Upper lobe of left lung (tissue), 6 donors: ENCODE measurements at regions not wholly inside any gene's neighbourhood (a gene's known extent, or its start where the extent isn't known, plus 50 kb on each side); places are given as distances from the start of the nearest gene placed in this dataset.

Experiments used
- ATAC-seq, 2 donors: fragments of 200-7000 bp; cut with Tn5 transposase; one replicate each; pipeline ENCODE4 v1.9.1; 2022; ENCODE audit warnings: mild to moderate bottlenecking in 2 of 2, moderate library complexity in 2 of 2; ENCODE audit not compliant: low FRiP score in 2 of 2
- DNase-seq, 2 donors: peaks; one replicate each; pipeline ENCODE4 v3.0.0-alpha.2; 2019 to 2020
- H3K27ac ChIP-seq, 4 donors: fragments of 200-600 bp; sonication (generic); one replicate each; pipeline ENCODE4 v1.5.1; 2016 to 2019
- H3K27me3 ChIP-seq, 4 donors: fragments of 200-600 bp; sonication (generic); one replicate each; pipeline ENCODE4 v1.5.1; 2017 to 2019
- H3K36me3 ChIP-seq, 4 donors: fragments of 200-600 bp; sonication (generic); one replicate each; pipeline ENCODE4 v1.5.1; 2016 to 2019
- H3K4me1 ChIP-seq, 4 donors: fragments of 200-600 bp; sonication (generic); one replicate each; pipeline ENCODE4 v1.5.1; 2018 to 2019
- H3K4me3 ChIP-seq, 4 donors: fragments of 200-600 bp; sonication (generic); one replicate each; pipeline ENCODE4 v1.5.1; 2017 to 2019; ENCODE audit warnings: mild to moderate bottlenecking in 2 of 4, moderate library complexity in 1 of 4
- H3K9me3 ChIP-seq, 4 donors: fragments of 200-600 bp; sonication (generic); one replicate each; pipeline ENCODE4 v1.5.1; 2018 to 2019
- EP300 ChIP-seq, 4 donors: sonication (generic); formaldehyde crosslinking; IDR thresholded peaks; one replicate each; pipeline ENCODE4 v1.5.1; 2017; ENCODE audit warnings: antibody characterized with exemption in 4 of 4, control low read depth in 2 of 4
- POLR2A ChIP-seq, 4 donors: fragments of 450-650 bp; IDR thresholded peaks; one replicate each; pipeline ENCODE4 v1.5.1; 2016 to 2017; ENCODE audit warnings: antibody characterized with exemption in 4 of 4, mild to moderate bottlenecking in 2 of 4
- POLR2AphosphoS5 ChIP-seq, 2 donors: sonication (generic); formaldehyde crosslinking; IDR thresholded peaks; one replicate each; pipeline ENCODE4 v1.5.1; 2017; ENCODE audit warnings: antibody characterized with exemption in 2 of 2
- WGBS, 2 donors: methylation state at CpG; one replicate each; pipeline ENCODE4 v1.1.5; 2017 to 2018; 5-methylcytosine and 5-hydroxymethylcytosine counted together
- TF ChIP-seq, protein P1 (sequence below), 6 experiments: fragments of 450-650 bp in 4 of 6; fragments of 200-600 bp in 2 of 6; sonication (generic) in 2 of 6; IDR thresholded peaks; one replicate each; pipeline ENCODE4 v1.5.1; 2016 to 2019; ENCODE audit warnings: antibody characterized with exemption in 6 of 6
- donor health status: DM: no; HTN: no; CAD: no; lungs with moderate emphysema.
- donor health status: DM: no; HTN: yes; CAD: no; lungs with severe emphysema.

DNA sequence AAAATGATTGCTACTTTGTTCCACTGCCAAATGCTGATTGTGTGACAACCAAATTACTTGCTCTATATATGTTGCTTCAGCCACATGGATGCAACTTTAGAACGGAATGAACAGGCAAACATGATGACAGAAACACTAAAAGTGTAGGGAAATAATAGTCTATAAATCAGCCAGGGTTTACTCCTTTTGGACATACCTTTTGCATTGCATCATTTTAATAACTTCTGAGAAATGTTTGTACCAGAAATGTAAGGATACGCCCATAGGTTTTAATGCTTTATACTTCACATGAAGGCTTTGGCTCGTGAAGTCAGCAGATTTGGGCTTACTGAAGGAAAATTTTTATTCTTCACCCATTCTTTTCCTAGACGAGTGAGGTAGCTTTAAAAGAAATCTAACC lies 141.0 kb downstream of the POSTN start:
- H3K4me1 ChIP-seq = no peaks in the 10 kb centered on the region
- ATAC-seq (no peak), DNase-seq (no peak)
- H3K27ac ChIP-seq = no peak overlapping the region
- H3K4me3 ChIP-seq = no peak overlapping the region
- no peaks in the 10 kb centered on the region for H3K27me3 ChIP-seq
- TF ChIP-seq, protein P1, sequence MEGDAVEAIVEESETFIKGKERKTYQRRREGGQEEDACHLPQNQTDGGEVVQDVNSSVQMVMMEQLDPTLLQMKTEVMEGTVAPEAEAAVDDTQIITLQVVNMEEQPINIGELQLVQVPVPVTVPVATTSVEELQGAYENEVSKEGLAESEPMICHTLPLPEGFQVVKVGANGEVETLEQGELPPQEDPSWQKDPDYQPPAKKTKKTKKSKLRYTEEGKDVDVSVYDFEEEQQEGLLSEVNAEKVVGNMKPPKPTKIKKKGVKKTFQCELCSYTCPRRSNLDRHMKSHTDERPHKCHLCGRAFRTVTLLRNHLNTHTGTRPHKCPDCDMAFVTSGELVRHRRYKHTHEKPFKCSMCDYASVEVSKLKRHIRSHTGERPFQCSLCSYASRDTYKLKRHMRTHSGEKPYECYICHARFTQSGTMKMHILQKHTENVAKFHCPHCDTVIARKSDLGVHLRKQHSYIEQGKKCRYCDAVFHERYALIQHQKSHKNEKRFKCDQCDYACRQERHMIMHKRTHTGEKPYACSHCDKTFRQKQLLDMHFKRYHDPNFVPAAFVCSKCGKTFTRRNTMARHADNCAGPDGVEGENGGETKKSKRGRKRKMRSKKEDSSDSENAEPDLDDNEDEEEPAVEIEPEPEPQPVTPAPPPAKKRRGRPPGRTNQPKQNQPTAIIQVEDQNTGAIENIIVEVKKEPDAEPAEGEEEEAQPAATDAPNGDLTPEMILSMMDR (IDR thresholded peaks at IDR 0.05) = no peak
- TF ChIP-seq POLR2AphosphoS5 (IDR thresholded peaks at IDR 0.05) (no peak), EP300 (IDR thresholded peaks at IDR 0.05) (no peak), POLR2A (IDR thresholded peaks at IDR 0.05) (no peak)
- WGBS, 2 donors = 87 to 88% methylated on average over 4 of the region's 4 CpGs
- H3K9me3 ChIP-seq = no peaks in the 10 kb centered on the region
- no peaks in the 10 kb centered on the region for H3K36me3 ChIP-seq

DNA sequence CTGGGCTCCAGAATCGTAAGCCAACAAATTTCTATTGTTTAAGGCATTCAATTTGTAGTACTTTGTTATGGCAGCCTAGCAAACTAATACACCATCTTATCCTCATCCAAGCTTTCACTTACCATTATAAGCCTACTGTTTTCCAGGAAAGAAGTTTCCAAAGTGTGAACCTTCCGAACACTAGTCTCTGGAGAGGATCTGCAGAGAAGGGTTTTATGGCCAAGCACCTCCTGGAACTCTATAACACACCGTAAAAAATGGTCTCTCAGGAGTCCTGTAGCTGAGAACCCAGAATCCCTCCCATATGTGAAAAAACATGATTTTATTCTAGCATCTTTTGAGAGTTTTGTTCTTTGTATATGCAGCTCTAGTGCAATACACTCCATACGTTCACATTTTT lies 142.1 kb downstream of the POSTN start:
- Histone ChIP-seq H3K27ac (no peak overlapping the region), H3K4me1 (no peaks in the 10 kb centered on the region), H3K4me3 (no peak overlapping the region), H3K36me3 (no peaks in the 10 kb centered on the region), H3K9me3 (no peaks in the 10 kb centered on the region), H3K27me3 (no peaks in the 10 kb centered on the region)
- TF ChIP-seq POLR2AphosphoS5 (IDR thresholded peaks at IDR 0.05) (no peak), POLR2A (IDR thresholded peaks at IDR 0.05) (no peak), EP300 (IDR thresholded peaks at IDR 0.05) (no peak)
- TF ChIP-seq, protein P1 (IDR thresholded peaks at IDR 0.05) = no peak
- 64 to 86% methylated on average over 4 of the region's 4 CpGs for WGBS, 2 donors
- DNase-seq (no peak), ATAC-seq (no peak)

DNA sequence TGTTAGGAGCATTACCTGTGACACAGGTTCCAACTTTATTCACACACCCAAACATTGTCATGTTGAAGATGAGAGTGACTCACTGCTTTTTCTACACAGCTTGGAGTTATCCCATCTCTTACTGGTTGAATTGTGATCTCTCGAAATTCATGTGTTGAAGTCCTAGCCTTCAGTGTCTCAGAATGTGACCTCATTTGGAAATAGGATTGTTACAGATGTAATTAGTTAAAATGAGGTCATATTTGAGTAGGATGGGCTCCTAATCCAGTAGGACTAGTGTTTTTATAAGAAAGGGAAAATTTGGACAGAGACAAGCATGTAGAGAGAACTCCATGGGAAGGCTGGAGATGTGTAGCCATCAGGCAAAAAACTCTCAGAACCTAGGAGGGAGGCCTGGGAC lies 142.5 kb downstream of the POSTN start:
- no peaks in the 10 kb centered on the region for H3K27me3 ChIP-seq
- DNase-seq (no peak), ATAC-seq (no peak)
- TF ChIP-seq POLR2A (IDR thresholded peaks at IDR 0.05) = no peak
- TF ChIP-seq, protein P1 (IDR thresholded peaks at IDR 0.05) = no peak
- no peak for TF ChIP-seq POLR2AphosphoS5 (IDR thresholded peaks at IDR 0.05)
- no peak for TF ChIP-seq EP300 (IDR thresholded peaks at IDR 0.05)
- 94 to 95% methylated on average over 1 of the region's 1 CpG for WGBS, 2 donors
- no peak overlapping the region for H3K27ac ChIP-seq
- H3K4me3 ChIP-seq = no peak overlapping the region
- no peaks in the 10 kb centered on the region for H3K9me3 ChIP-seq
- H3K36me3 ChIP-seq = no peaks in the 10 kb centered on the region
- H3K4me1 ChIP-seq = no peaks in the 10 kb centered on the region

DNA sequence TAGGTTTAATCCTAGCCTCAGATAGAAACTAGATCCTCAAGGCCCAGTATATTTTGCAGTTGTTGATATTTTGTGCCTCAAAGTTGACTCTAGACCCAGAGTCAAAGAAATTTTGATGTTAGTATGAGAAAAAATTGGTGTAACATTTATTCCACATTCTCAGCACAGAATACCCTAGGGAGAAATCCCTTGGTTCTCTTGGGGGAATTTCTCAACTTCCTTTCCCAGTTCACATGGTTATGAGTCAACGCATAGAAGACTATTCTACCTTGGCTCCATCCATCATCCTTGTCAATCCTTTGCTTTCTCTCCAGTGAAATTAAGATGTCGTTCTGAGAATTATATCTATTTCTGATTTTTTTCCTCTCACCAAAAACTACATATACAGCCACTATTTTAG lies 145.3 kb downstream of the POSTN start:
- no peak for TF ChIP-seq POLR2A (IDR thresholded peaks at IDR 0.05)
- TF ChIP-seq, protein P1 (IDR thresholded peaks at IDR 0.05) = no peak
- TF ChIP-seq EP300 (IDR thresholded peaks at IDR 0.05) = no peak
- no peak for TF ChIP-seq POLR2AphosphoS5 (IDR thresholded peaks at IDR 0.05)
- no peak for ATAC-seq
- Histone ChIP-seq H3K9me3 (no peaks in the 10 kb centered on the region), H3K4me1 (no peaks in the 10 kb centered on the region), H3K4me3 (no peak overlapping the region), H3K27me3 (no peaks in the 10 kb centered on the region), H3K36me3 (no peaks in the 10 kb centered on the region), H3K27ac (no peak overlapping the region)
- no peak for DNase-seq
- 85% methylated on average over 2 of the region's 2 CpGs for WGBS, 2 donors

DNA sequence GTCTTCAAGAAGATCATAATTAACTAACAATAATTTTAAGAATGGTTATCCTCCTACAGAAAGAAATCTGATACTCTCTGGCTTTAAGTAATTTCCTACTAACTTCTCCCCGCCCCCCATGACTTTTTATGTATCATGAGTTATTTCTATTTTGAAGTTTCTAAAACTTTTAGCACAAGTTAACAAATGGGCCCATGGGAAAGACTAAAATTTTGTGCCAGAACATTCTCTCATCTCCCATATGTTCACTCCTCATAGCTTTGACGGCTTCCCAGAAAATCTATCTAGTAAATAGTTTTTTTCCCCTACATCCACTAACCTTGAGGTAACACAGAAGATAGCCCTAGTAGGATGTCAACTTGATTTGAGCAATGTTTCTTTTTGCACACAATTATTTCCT lies 148.3 kb downstream of the POSTN start:
- Histone ChIP-seq H3K4me3 (no peak overlapping the region), H3K9me3 (no peaks in the 10 kb centered on the region), H3K36me3 (no peaks in the 10 kb centered on the region), H3K27ac (no peak overlapping the region), H3K27me3 (no peaks in the 10 kb centered on the region), H3K4me1 (no peaks in the 10 kb centered on the region)
- DNase-seq (no peak), ATAC-seq (no peak)
- 92 to 94% methylated on average over 2 of the region's 2 CpGs for whole genome bisulfite sequencing, 2 donors
- no peak for TF ChIP-seq EP300 (IDR thresholded peaks at IDR 0.05)
- TF ChIP-seq, protein P1 (IDR thresholded peaks at IDR 0.05) = no peak
- no peak for TF ChIP-seq POLR2A (IDR thresholded peaks at IDR 0.05)
- TF ChIP-seq POLR2AphosphoS5 (IDR thresholded peaks at IDR 0.05) = no peak
